HG03354 (cell line): ENCODE measurements at regions not wholly inside any gene's neighbourhood (a gene's known extent, or its start where the extent isn't known, plus 50 kb on each side); places are given as distances from the start of the nearest gene placed in this dataset.
"Not testable (repeated sequence)": the region's sequence is repeated elsewhere in the genome, so short reads cannot be mapped to it uniquely, and the experiment has no call there.

Experiments used
- ATAC-seq: cut with Tn5 transposase; IDR thresholded peaks from one replicate; pipeline ENCODE4 v1.9.1; 2021; ENCODE audit warnings: mild to moderate bottlenecking; ENCODE audit not compliant: unreplicated experiment, poor library complexity, severe bottlenecking

DNA sequence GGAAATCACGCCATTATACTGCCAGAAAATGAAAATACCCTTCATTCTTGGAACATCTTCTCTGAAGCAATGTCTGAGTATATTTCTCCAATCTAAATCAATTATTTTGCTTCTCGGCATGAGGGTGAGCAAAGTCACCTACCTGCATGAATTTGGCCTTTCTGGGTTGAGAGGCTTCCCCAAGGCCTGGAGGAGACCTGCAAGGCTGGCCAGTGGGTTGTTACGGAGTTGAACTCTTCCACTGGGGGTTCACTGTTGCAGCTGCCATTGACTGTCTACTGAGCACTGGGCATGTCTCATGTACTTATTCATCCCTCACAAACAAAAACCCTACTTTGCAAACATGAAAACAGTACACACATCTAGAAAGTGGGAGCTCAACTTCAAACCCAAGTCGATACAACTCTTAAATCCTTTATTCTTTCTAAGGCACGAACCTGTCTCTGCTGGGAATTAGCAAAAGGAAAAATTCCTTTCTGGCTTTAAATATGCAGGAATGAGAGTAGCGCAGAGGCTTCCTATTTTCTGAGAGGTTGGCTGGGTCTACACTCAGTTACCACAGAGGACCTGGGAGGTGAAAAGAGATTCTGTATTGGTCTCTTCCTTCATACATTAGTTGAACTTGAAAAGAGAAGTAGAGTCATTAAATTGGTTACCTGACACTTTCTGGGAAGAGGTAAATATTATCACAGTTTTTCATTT, 87.6 kb upstream of the SGK1 start:
- no peak for ATAC-seq

DNA sequence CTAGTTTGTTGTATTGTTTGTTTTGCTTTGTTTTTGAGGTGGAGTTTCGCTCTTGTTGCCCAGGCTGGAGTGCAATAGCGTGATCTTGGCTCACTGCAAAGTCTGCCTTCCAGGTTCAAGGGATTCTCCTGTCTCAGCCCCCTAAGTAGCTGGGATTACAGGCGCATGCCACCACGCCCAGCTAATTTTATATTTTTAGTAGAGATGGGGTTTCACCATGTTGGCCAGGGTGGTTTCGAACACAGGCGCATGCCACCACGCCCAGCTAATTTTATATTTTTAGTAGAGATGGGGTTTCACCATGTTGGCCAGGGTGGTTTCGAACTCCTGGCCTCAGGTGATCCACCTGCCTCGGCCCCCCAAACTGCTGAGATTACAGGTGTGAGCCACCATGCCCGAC, 85.4 kb upstream of the SGK1 start:
- not testable (repeated sequence) for ATAC-seq

DNA sequence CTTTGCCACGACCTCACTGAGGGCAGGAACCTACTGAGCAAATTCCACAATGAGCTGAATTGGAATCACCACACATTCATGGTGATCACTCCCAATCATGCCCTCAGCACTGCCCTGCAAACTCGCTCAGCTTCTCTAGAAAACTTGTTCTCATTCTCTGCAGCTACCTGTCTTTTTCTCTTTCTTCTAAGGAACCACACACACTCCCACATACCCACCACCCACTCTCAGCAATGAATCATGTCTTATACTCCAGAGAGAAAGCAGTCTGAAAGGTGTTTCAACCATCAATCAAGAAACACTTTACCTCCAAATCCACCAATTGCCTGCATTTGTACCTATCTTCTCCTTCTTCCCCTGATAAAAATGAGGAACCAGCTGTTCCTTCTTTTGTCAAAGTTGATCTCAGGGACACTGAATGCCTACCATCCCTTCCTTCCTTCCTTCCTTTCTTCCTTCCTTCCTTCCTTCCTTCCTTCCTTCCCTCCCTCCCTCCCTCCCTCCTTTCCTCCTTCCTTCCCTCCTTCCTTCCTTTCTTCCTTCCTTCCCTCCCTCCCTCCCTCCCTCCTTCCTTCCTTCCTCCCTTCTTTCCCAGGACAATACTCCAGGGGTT, 84.6 kb upstream of the SGK1 start:
- no peak for ATAC-seq

GRCh38 chr6:134400941-134401340, 83.0 kb upstream of the SGK1 start:
- ATAC-seq = no peak

GRCh38 chr6:134398453-134398852, 80.5 kb upstream of the SGK1 start:
- ATAC-seq = no peak

- no peak for ATAC-seq
These were observed 79.8 kb upstream of the SGK1 start for GRCh38 chr6:134397676-134398075.

DNA sequence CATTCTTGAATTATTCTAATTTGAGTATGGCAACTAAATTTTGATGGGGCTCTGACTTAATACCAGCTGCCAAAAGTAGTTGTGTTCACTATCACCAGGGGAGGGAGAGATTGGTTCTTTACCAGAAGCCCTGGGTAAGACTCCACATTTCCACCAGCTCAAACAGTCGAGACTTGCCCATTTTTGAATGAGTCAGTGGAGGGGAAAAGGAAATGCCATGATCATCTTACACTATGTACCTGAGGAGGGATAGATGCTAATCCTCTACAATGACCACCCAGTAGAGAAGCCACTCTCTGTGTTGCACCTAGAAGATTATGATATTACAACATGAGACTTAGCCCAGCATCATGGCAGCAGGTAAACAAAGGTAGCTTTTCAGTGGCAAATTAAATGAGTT, 77.0 kb upstream of the SGK1 start:
- ATAC-seq = no peak

GRCh38 chr6:134394208-134394607, 76.3 kb upstream of the SGK1 start:
- ATAC-seq = no peak

DNA sequence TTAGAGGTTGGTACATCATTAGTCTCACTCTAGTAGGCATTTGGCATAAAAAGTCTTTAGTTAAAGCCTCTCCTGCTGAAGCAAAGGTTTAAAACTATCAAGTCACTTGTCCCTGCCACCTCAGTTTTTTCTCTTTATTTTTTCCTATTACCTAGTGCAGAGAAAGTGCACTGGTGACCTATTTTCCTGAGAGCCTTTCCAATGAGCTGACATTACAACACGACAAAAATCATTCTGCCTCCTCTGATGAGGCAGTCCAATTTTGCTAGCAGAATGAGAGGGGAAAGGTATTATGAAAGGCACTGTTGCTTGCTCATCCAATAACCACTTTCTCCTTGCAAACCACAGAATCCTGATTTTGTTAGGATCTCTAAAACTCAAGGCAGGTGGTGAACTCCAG, 73.3 kb upstream of the SGK1 start:
- no peak for ATAC-seq

- ATAC-seq = no peak
These were observed 71.7 kb upstream of the SGK1 start for GRCh38 chr6:134389658-134390057.

DNA sequence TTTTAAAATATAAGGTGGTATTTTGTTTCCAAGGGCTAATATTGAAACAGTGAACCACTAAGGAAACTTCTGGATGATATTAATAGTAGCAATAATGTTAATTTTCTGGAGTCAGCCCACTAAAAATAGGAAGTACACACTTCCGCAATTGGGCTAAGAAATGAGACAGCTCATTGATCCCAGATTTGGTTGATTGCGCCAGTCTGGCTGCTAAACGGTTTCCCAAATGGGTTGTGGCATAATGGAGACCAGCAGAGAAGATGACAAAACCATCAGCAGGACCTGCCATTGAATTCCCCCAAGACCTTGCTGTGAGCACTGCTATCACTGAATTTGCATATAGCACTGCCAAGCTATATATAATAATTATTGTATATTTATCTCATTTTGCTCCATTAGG, 71.2 kb upstream of the SGK1 start:
- ATAC-seq = no peak

- ATAC-seq = not testable (repeated sequence)
These were observed 68.6 kb upstream of the SGK1 start for GRCh38 chr6:134386482-134386881.

DNA sequence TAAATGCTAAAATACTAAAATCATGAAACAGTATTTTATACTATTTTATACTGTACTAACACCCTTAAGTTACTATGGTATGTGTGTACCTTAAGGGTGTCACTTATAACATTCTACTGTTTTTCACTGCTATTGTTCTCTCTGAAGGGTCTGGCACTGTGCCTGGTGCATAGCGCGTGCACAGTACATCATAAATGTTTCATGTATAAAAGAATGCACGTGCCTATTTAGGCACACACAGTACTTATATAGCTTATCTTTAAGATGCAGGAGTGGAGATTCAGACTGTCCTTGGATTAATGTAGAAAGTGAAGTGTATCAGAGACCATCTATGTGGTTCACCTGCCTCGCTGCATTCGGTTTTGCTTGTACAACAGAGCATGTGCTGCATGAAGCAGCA, 64.0 kb upstream of the SGK1 start:
- no peak for ATAC-seq

- no peak for ATAC-seq
These were observed 61.7 kb upstream of the SGK1 start for GRCh38 chr6:134379599-134379998.

DNA sequence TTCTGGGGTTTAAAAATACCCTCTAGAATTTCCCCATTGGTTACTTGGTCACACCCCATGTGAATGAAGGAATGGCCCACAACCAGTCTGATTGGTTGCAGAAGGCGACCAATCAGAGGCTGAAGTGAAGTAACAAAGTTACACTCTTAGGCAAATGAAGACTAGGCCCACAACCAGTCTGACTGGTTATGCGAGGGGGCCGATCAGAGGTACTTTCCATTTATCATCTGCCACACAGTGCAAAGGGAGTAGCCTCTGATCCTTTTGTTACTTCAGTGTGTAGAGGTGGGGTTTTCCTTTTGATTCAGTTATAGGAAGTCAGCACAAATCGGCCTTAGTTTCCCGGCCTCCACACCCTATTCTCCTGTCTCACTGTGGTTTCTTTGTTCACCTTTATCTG, 61.2 kb upstream of the SGK1 start:
- ATAC-seq = peak; percentile 93

- ATAC-seq = no peak
These were observed 60.5 kb upstream of the SGK1 start for GRCh38 chr6:134378426-134378825.

DNA sequence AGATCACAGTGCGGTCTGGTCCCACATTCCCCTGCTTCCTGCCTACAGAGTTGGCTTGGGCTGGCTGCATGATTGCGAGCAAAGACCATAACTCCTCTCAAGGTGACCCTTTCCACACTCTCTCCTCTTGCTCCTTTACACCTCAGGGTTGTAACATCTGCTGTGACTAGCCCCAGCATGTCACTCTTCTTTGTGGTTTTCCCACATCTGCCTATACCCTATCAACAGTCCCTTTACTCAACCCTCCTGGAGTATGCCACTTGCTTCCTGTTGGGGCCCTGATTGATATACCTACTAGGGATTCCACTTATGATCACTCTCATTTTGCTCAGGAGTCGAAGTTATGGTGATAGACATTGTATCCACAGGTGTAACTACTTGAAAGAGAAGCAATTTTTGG, 58.9 kb upstream of the SGK1 start:
- no peak for ATAC-seq

- no peak for ATAC-seq
These were observed 57.3 kb upstream of the SGK1 start for GRCh38 chr6:134375220-134375580.

- no peak for ATAC-seq
These were observed 56.7 kb upstream of the SGK1 start for GRCh38 chr6:134374491-134375219.

DNA sequence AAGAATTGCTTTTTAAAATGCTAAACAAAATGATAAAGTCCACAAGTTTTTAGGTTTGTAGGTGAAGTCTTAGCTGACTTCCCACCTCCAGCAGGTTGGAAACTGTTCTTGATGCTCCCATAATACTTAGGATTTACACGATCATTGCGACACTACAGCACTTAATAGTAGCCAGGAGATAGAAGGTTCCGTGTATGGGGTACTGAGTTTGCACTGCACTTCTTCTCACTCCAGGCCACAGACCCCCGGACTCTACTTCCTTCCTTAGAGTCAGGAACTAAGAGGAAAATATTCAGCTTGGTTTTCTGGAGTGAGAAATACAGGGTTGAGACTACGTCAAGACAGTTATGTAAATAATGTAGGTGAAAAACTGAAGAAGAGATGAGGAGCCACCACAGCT, 56.1 kb upstream of the SGK1 start:
- no peak for ATAC-seq

GRCh38 chr6:134373282-134373922, 55.5 kb upstream of the SGK1 start:
- peak; percentile 91 for ATAC-seq
